ENCODE measurements at regions not wholly inside any gene's neighbourhood (a gene's known extent, or its start where the extent isn't known, plus 50 kb on each side); places are given as distances from the start of the nearest gene placed in this dataset.

- TF ChIP-seq POLR2A (IDR thresholded peaks at IDR 0.05) = no peak
- TF ChIP-seq CTCF (IDR thresholded peaks at IDR 0.05) = no peak
- TF ChIP-seq POLR2AphosphoS5 (IDR thresholded peaks at IDR 0.05; ENCODE audit: insufficient read depth in 1 of 2, low read depth in 1 of 2) = no peak
Measured at GRCh38 chr14:101070540-101071492, 167.3 kb upstream of the RTL1 start.

All from vagina (tissue), 2 donors.